OCI-LY7 (cell line): ENCODE measurements at regions not wholly inside any gene's neighbourhood (a gene's known extent, or its start where the extent isn't known, plus 50 kb on each side); places are given as distances from the start of the nearest gene placed in this dataset.

Source experiments
- CTCF ChIP-seq: fragments of 200-600 bp; sonication (generic); conservative IDR thresholded peaks from 2 replicates; pipeline ENCODE4 v1.5.1; 2014; ENCODE audit warnings: mild to moderate bottlenecking, antibody characterized with exemption, low read length, moderate library complexity, mixed read lengths
- EZH2phosphoT487 ChIP-seq: fragments of 200-600 bp; sonication (generic); IDR thresholded peaks from 2 replicates; pipeline ENCODE4 v1.6.1; 2018; ENCODE audit warnings: low read depth, borderline replicate concordance, mild to moderate bottlenecking, mixed run types, antibody characterized with exemption, low read length, moderate library complexity, mixed read lengths

GRCh38 chr2:146979746-146980145, 865.1 kb upstream of the ACVR2A start:
- TF ChIP-seq CTCF (no peak), EZH2phosphoT487 (no peak)
